Neuronal stem cell (in vitro differentiated cells): ENCODE measurements at regions not wholly inside any gene's neighbourhood (a gene's known extent, or its start where the extent isn't known, plus 50 kb on each side); places are given as distances from the start of the nearest gene placed in this dataset.

Source experiments
- DNase-seq: peaks from one replicate; pipeline ENCODE4 v3.0.0-alpha.2; 2013; ENCODE audit warnings: low spot score
- H2AFZ ChIP-seq: one replicate; pipeline ENCODE4 v1.6.1; 2013; ENCODE audit warnings: mild to moderate bottlenecking, low read length, inconsistent platforms
- H2AK5ac ChIP-seq: 2 replicates; pipeline ENCODE4 v1.6.1; 2013; ENCODE audit warnings: low read depth, mild to moderate bottlenecking, inconsistent platforms, low read length, moderate library complexity, mixed read lengths
- H2BK120ac ChIP-seq: 2 replicates; pipeline ENCODE4 v1.6.1; 2013; ENCODE audit warnings: low read depth, mild to moderate bottlenecking, inconsistent platforms, low read length, moderate library complexity, mixed read lengths
- H2BK12ac ChIP-seq: one replicate; pipeline ENCODE4 v1.6.1; 2013; ENCODE audit warnings: low read length, inconsistent platforms
- H2BK15ac ChIP-seq: 2 replicates; pipeline ENCODE4 v1.6.1; 2013; ENCODE audit warnings: mild to moderate bottlenecking, low read length, inconsistent platforms, mixed read lengths
- H2BK5ac ChIP-seq: one replicate; pipeline ENCODE4 v1.6.1; 2013; ENCODE audit warnings: inconsistent platforms, mild to moderate bottlenecking, low read length, moderate library complexity
- H3K14ac ChIP-seq: one replicate; pipeline ENCODE4 v1.6.1; 2013; ENCODE audit warnings: low read length, inconsistent platforms
- H3K18ac ChIP-seq: 2 replicates; pipeline ENCODE4 v1.6.1; 2013; ENCODE audit warnings: low read length, inconsistent platforms
- H3K23ac ChIP-seq: 2 replicates; pipeline ENCODE4 v1.6.1; 2013; ENCODE audit warnings: low read depth, mild to moderate bottlenecking, mixed read lengths, low read length, inconsistent platforms; ENCODE audit not compliant: poor library complexity
- H3K27ac ChIP-seq: replicated peaks from 3 replicates; pipeline ENCODE4 v1.5.1; 2013; ENCODE audit warnings: low read length, inconsistent platforms
- H3K27me3 ChIP-seq, 3 experiments: 2 replicates each; pipeline ENCODE4 v1.6.1; 2013; ENCODE audit warnings: low read length in 3 of 3, mild to moderate bottlenecking in 2 of 3, inconsistent platforms in 1 of 3, low read depth in 1 of 3, mixed read lengths in 1 of 3, moderate library complexity in 1 of 3; ENCODE audit not compliant: control insufficient read depth in 3 of 3, insufficient read depth in 3 of 3
- H3K36me3 ChIP-seq, 2 donors: replicated peaks in 1 of 2; 2 replicates each; pipeline ENCODE4 v1.6.1; 2013; ENCODE audit warnings: low read length in 2 of 2; ENCODE audit not compliant: control insufficient read depth in 2 of 2, insufficient read depth in 2 of 2
- H3K4ac ChIP-seq: 2 replicates; pipeline ENCODE4 v1.6.1; 2013; ENCODE audit warnings: inconsistent platforms, mild to moderate bottlenecking, low read length, moderate library complexity
- H3K4me1 ChIP-seq, 2 donors: 1 replicate in 1 of 2; 2 replicates in 1 of 2; pipeline ENCODE4 v1.6.1; 2013; ENCODE audit warnings: low read length in 2 of 2, low read depth in 1 of 2; ENCODE audit not compliant: control insufficient read depth in 2 of 2, insufficient read depth in 1 of 2
- H3K4me2 ChIP-seq: one replicate; pipeline ENCODE4 v1.6.1; 2013; ENCODE audit warnings: mild to moderate bottlenecking, low read length, inconsistent platforms; ENCODE audit not compliant: insufficient read depth, poor library complexity, severe bottlenecking
- H3K4me3 ChIP-seq, 2 donors: 2 replicates each; pipeline ENCODE4 v1.5.1; 2013; ENCODE audit warnings: low read length in 2 of 2, mild to moderate bottlenecking in 2 of 2, inconsistent platforms in 1 of 2, moderate library complexity in 1 of 2
- H3K79me1 ChIP-seq: one replicate; pipeline ENCODE4 v1.6.1; 2013; ENCODE audit warnings: low read depth, mild to moderate bottlenecking, inconsistent platforms, low read length, moderate library complexity
- H3K9ac ChIP-seq: one replicate; pipeline ENCODE4 v1.6.1; 2013; ENCODE audit warnings: mild to moderate bottlenecking, low read depth, low read length, inconsistent platforms; ENCODE audit not compliant: poor library complexity
- H3K9me3 ChIP-seq, 2 donors: replicated peaks in 1 of 2; 2 replicates each; pipeline versions ENCODE3 to v1.6.1; 2013; ENCODE audit warnings: low read length in 2 of 2, mild to moderate bottlenecking in 2 of 2, inconsistent platforms in 1 of 2, low read depth in 1 of 2, mixed read lengths in 1 of 2, moderate library complexity in 1 of 2; ENCODE audit not compliant: control insufficient read depth in 2 of 2, insufficient read depth in 1 of 2
- H4K8ac ChIP-seq: one replicate; pipeline ENCODE4 v1.6.1; 2013; ENCODE audit warnings: low read depth, mild to moderate bottlenecking, inconsistent platforms, low read length, moderate library complexity
- H4K91ac ChIP-seq: one replicate; pipeline ENCODE4 v1.6.1; 2013; ENCODE audit warnings: low read length, low read depth, mild to moderate bottlenecking, inconsistent platforms; ENCODE audit not compliant: poor library complexity
- WGBS, 2 donors: extraction: QIAGEN DNeasy Blood & Tissue Kit; methylation state at CpG; one replicate each; pipeline ENCODE4 v1.1.7; 2013; ENCODE audit warnings: missing lambda C conversion rate in 2 of 2, mixed read lengths in 1 of 2; ENCODE audit not compliant: insufficient read length in 2 of 2, insufficient replicate concordance in 1 of 2; ENCODE audit errors: extremely low coverage in 2 of 2; 5-methylcytosine and 5-hydroxymethylcytosine counted together

DNA sequence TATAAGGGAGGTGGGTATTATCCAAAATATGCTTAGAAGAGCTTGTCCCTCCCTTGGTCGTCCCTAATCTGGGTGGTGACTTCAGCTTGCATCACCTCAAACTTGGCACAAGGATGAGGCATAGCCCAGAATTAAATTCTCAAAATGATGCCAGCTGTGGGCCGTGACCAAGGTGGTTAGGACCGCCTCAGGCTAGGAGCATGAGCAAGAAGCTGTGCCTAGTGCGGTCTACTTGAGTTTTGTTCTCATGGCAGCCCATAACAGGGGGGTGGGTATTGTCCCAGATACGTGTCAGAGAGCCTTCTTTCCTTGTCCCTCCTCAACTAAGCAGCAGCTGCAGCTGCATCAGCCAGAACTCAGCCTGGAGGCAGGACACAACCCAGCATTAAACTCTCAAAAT lies 2620.0 kb downstream of the PCDH7 start:
- no peaks in the 10 kb centered on the region for H3K4me1 ChIP-seq
- H3K27me3 ChIP-seq, result no peaks in the 10 kb centered on the region
- no peak overlapping the region for H3K27ac ChIP-seq
- no peak overlapping the region for H3K4me3 ChIP-seq
- no peak overlapping the region for H3K4ac ChIP-seq
- no peak overlapping the region for H2BK12ac ChIP-seq
- H3K79me1 ChIP-seq, result no peaks in the 10 kb centered on the region
- H4K8ac ChIP-seq, result no peak overlapping the region
- H2BK5ac ChIP-seq, result no peak overlapping the region
- H3K18ac ChIP-seq, result no peak overlapping the region
- H3K9ac ChIP-seq, result no peak overlapping the region
- H3K14ac ChIP-seq, result no peak overlapping the region
- H3K23ac ChIP-seq, result no peak overlapping the region
- H2AFZ ChIP-seq, result no peak overlapping the region
- H2AK5ac ChIP-seq, result no peak overlapping the region
- no peak overlapping the region for H2BK15ac ChIP-seq
- no peak overlapping the region for H2BK120ac ChIP-seq
- WGBS, 2 donors, result no CpG with 5 or more reads among the region's 5 CpGs
- no peak for DNase-seq
- H3K36me3 ChIP-seq, result no peaks in the 10 kb centered on the region
- H4K91ac ChIP-seq, result no peak overlapping the region
- no peak overlapping the region for H3K4me2 ChIP-seq
- H3K9me3 ChIP-seq, result peaks cover 0 to 4% of the 10 kb centered on the region in 2 donors

DNA sequence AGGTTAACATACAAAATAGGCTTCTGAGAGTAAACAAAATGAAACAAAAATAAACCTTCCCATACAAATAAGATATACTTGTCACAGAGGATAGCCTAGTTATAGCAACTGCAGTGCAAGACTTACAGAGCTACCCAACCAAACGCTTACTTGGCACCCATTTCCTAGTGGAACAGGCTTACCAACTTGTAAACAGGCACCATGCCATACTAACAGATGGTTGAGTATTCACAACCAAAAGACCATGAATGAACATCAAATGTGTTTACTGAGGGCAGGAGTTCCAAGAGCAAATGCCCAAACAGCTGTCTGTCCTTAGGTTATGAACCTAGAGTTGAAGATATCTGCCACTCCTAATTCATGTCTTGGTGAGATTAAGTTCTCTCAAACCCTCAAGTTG lies 2629.2 kb downstream of the PCDH7 start:
- H2BK12ac ChIP-seq, result no peak overlapping the region
- H2BK15ac ChIP-seq, result no peak overlapping the region
- H3K9ac ChIP-seq, result no peak overlapping the region
- no peaks in the 10 kb centered on the region for H3K4me1 ChIP-seq
- H4K8ac ChIP-seq, result no peak overlapping the region
- no peak overlapping the region for H2BK5ac ChIP-seq
- no peak overlapping the region for H2BK120ac ChIP-seq
- H3K23ac ChIP-seq, result no peak overlapping the region
- H3K79me1 ChIP-seq, result no peaks in the 10 kb centered on the region
- H3K4ac ChIP-seq, result no peak overlapping the region
- no peaks in the 10 kb centered on the region for H3K36me3 ChIP-seq
- no peak overlapping the region for H2AFZ ChIP-seq
- no peak overlapping the region for H3K4me3 ChIP-seq
- no peaks in the 10 kb centered on the region for H3K27me3 ChIP-seq
- no peak overlapping the region for H3K14ac ChIP-seq
- no peaks in the 10 kb centered on the region for H3K9me3 ChIP-seq
- no peak overlapping the region for H2AK5ac ChIP-seq
- H4K91ac ChIP-seq, result no peak overlapping the region
- H3K18ac ChIP-seq, result no peak overlapping the region
- DNase-seq, result no peak
- H3K27ac ChIP-seq, result no peak overlapping the region
- WGBS, 2 donors, result no CpG with 5 or more reads among the region's 1 CpG
- no peak overlapping the region for H3K4me2 ChIP-seq

DNA sequence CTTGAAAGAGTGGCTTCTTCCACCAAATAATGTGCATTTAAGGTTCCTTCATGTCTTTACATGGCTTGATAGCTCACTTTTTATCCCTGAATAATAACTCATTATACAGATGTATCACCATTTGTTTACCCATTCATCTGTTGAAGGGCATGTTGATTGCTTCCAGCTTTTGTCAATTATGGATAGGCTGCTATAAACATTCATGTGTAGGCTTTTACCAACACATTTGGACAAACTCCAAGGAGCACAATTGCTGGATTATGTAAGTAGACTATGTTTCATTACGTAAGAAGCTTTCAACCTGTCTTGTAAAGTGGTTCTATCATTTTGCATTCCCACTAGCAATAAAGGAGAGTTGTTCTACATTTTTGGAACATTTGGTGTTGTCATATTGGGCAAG lies 2637.0 kb downstream of the PCDH7 start:
- Histone ChIP-seq H3K14ac (no peak overlapping the region), H3K4me1 (no peaks in the 10 kb centered on the region), H2BK120ac (no peak overlapping the region), H3K27me3 (no peaks in the 10 kb centered on the region), H2BK12ac (no peak overlapping the region), H2AFZ (no peak overlapping the region), H3K18ac (no peak overlapping the region), H2BK5ac (no peak overlapping the region), H3K79me1 (no peaks in the 10 kb centered on the region), H3K4me3 (no peak overlapping the region), H3K27ac (no peak overlapping the region), H4K8ac (no peak overlapping the region), H2BK15ac (no peak overlapping the region), H4K91ac (no peak overlapping the region), H3K4ac (no peak overlapping the region), H2AK5ac (no peak overlapping the region), H3K23ac (no peak overlapping the region), H3K9ac (no peak overlapping the region), H3K4me2 (no peak overlapping the region), H3K36me3 (no peaks in the 10 kb centered on the region), H3K9me3 (no peaks in the 10 kb centered on the region)
- DNase-seq, result no peak
- no CpG with 5 or more reads among the region's 1 CpG for WGBS, 2 donors

DNA sequence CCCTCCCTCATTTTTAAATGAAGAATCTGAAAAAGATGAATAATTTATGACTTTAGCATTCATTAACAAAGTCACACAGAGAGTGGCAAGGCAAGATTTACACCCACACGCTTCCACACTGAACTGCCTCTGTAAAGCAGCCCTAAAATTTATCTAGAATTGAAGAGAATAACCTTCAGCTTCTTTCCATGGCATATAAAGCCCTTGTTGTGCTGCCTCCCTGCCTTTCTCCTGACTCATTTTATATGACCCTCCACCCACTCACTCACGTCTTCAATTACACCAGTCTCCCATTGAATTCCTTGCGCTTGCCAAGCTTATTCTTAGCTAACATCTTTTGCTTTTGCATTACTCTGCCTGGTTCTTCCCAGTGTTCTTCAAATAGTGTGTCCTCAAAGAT lies 2649.3 kb downstream of the PCDH7 start:
- Histone ChIP-seq H2BK120ac (no peak overlapping the region), H2BK5ac (no peak overlapping the region), H3K4me2 (no peak overlapping the region), H3K79me1 (no peaks in the 10 kb centered on the region), H2AK5ac (no peak overlapping the region), H3K23ac (no peak overlapping the region), H2BK12ac (no peak overlapping the region), H3K14ac (no peak overlapping the region), H3K9ac (no peak overlapping the region), H3K4me1 (no peaks in the 10 kb centered on the region), H3K4ac (no peak overlapping the region), H3K27ac (no peak overlapping the region), H3K4me3 (no peak overlapping the region), H4K8ac (no peak overlapping the region), H3K18ac (no peak overlapping the region), H3K9me3 (no peaks in the 10 kb centered on the region), H3K27me3 (no peaks in the 10 kb centered on the region), H3K36me3 (no peaks in the 10 kb centered on the region), H2BK15ac (no peak overlapping the region), H4K91ac (no peak overlapping the region), H2AFZ (no peak overlapping the region)
- WGBS, 2 donors, result no CpG with 5 or more reads among the region's 3 CpGs
- DNase-seq, result no peak
